OCI-LY3 (cell line): ENCODE measurements at regions not wholly inside any gene's neighbourhood (a gene's known extent, or its start where the extent isn't known, plus 50 kb on each side); places are given as distances from the start of the nearest gene placed in this dataset.

ENCODE experiments used
- H2AFZ ChIP-seq: fragments of 200-600, 300-600 bp; shearing (Covaris generic); 2 replicates; pipeline ENCODE4 v1.6.0; 2014; ENCODE audit warnings: antibody characterized with exemption, low read depth, low read length
- H3K27ac ChIP-seq: fragments of 200-600, 300-600 bp; sonication (generic); 2 replicates; pipeline ENCODE4 v1.5.1; 2014; ENCODE audit warnings: mild to moderate bottlenecking, low read length, moderate library complexity, mixed read lengths
- H3K27me3 ChIP-seq: fragments of 200-600, 300-600 bp; sonication (generic); 2 replicates; pipeline ENCODE4 v1.6.1; 2014; ENCODE audit warnings: low read depth, low read length, mixed read lengths
- H3K36me3 ChIP-seq: fragments of 200-600, 300-600 bp; sonication (generic); replicated peaks from 2 replicates; pipeline ENCODE3; 2014; ENCODE audit warnings: low read depth, low read length, mixed read lengths
- H3K4me1 ChIP-seq: fragments of 300-600, 200-600 bp; sonication (generic); 2 replicates; pipeline ENCODE4 v1.6.1; 2014; ENCODE audit warnings: low read length, mixed read lengths
- H3K4me2 ChIP-seq: fragments of 200-600, 300-600 bp; sonication (generic); 2 replicates; pipeline ENCODE4 v1.6.1; 2014; ENCODE audit warnings: low read length, mixed read lengths
- H3K4me3 ChIP-seq: fragments of 300-600, 200-600 bp; sonication (generic); 2 replicates; pipeline ENCODE4 v1.5.1; 2014; ENCODE audit warnings: antibody characterized with exemption, mild to moderate bottlenecking, low read length, moderate library complexity
- H3K79me2 ChIP-seq: fragments of 300-600, 200-600 bp; shearing (Covaris generic); 2 replicates; pipeline ENCODE4 v1.6.1; 2014; ENCODE audit warnings: mild to moderate bottlenecking, low read length, mixed read lengths
- H3K9ac ChIP-seq: fragments of 300-600, 200-600 bp; shearing (Covaris generic); 2 replicates; pipeline ENCODE4 v1.6.0; 2014; ENCODE audit warnings: mild to moderate bottlenecking, low read length, moderate library complexity
- H3K9me3 ChIP-seq: fragments of 200-600, 300-600 bp; shearing (Covaris generic); 2 replicates; pipeline ENCODE4 v1.6.1; 2014; ENCODE audit warnings: low read length, mixed read lengths; ENCODE audit not compliant: insufficient read depth
- H4K20me1 ChIP-seq: fragments of 200-600, 300-600 bp; sonication (generic); 2 replicates; pipeline ENCODE4 v1.6.1; 2016; ENCODE audit warnings: low read length, mixed read lengths; ENCODE audit not compliant: insufficient read depth
- EZH2phosphoT487 ChIP-seq: fragments of 200-600 bp; shearing (Covaris generic); IDR thresholded peaks from 2 replicates; pipeline ENCODE4 v1.6.1; 2018; ENCODE audit warnings: antibody characterized with exemption, mixed run types, low read depth
- TF ChIP-seq, protein P1 (sequence below): fragments of 200-600, 300-600 bp; sonication (generic); IDR thresholded peaks from 2 replicates; pipeline ENCODE4 v1.5.1; 2014; ENCODE audit warnings: antibody characterized with exemption, low read length, low read depth

DNA sequence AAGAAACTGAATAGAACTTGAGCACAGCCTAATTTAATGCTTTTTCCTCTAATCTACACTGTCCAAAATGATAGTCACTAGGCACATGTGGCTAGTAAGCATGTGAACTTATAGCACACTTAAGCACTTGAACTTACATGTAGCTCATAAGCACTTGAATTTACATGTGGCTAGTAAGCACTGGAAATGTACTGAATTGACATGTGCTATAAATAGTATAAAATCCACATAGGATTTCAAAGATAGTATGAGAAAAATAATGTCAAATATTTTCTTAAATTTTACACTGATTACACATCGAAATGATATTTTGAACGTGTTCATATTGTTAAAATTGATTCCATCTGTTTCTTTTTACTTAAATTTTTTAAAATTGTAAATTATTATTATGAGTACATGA lies 167.3 kb downstream of the CARTPT start:
- Histone ChIP-seq H2AFZ (no peak overlapping the region), H3K36me3 (no peaks in the 10 kb centered on the region), H3K9ac (no peak overlapping the region), H3K4me3 (no peak overlapping the region), H3K27ac (no peak overlapping the region), H3K4me2 (no peak overlapping the region), H3K27me3 (no peaks in the 10 kb centered on the region), H4K20me1 (no peaks in the 10 kb centered on the region), H3K79me2 (no peaks in the 10 kb centered on the region), H3K9me3 (no peaks in the 10 kb centered on the region), H3K4me1 (peaks cover 3% of the 10 kb centered on the region; the same call in 1 of the 2 replicates)
- TF ChIP-seq, protein P1, sequence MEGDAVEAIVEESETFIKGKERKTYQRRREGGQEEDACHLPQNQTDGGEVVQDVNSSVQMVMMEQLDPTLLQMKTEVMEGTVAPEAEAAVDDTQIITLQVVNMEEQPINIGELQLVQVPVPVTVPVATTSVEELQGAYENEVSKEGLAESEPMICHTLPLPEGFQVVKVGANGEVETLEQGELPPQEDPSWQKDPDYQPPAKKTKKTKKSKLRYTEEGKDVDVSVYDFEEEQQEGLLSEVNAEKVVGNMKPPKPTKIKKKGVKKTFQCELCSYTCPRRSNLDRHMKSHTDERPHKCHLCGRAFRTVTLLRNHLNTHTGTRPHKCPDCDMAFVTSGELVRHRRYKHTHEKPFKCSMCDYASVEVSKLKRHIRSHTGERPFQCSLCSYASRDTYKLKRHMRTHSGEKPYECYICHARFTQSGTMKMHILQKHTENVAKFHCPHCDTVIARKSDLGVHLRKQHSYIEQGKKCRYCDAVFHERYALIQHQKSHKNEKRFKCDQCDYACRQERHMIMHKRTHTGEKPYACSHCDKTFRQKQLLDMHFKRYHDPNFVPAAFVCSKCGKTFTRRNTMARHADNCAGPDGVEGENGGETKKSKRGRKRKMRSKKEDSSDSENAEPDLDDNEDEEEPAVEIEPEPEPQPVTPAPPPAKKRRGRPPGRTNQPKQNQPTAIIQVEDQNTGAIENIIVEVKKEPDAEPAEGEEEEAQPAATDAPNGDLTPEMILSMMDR = no peak
- TF ChIP-seq EZH2phosphoT487 = no peak

DNA sequence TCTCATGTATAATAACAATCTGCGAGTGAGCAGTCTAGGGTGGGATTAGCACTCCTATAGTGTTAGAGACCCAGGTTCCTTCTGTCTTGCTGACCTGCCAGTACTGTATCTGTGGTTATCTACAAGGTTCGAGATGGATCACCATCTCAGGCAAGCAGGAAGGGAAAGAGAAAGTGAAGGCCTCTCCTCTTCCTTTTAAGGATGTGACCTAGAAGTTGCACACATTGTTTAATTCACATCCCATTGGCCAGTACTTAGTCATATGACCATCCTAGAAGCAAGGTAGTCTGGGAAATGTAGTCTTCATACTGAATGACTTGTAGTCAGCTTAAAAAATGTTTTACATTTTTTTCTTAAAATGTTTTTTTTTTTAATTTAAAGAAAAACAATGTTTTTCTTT lies 168.6 kb downstream of the CARTPT start:
- peak overlapping the region; percentile 79 for H3K4me2 ChIP-seq
- H4K20me1 ChIP-seq = no peaks in the 10 kb centered on the region
- H3K79me2 ChIP-seq = no peaks in the 10 kb centered on the region
- H3K9ac ChIP-seq = peak overlapping the region; percentile 49; the same call in 1 of the 2 replicates
- peak overlapping the region; percentile 86 for H2AFZ ChIP-seq
- peaks cover 3% of the 10 kb centered on the region; the same call in 1 of the 2 replicates for H3K4me1 ChIP-seq
- no peaks in the 10 kb centered on the region for H3K9me3 ChIP-seq
- H3K4me3 ChIP-seq = peak overlapping the region; percentile 72
- H3K36me3 ChIP-seq = no peaks in the 10 kb centered on the region
- no peaks in the 10 kb centered on the region for H3K27me3 ChIP-seq
- H3K27ac ChIP-seq = peak overlapping the region; percentile 20; the same call in 1 of the 2 replicates
- no peak for TF ChIP-seq EZH2phosphoT487
- TF ChIP-seq, protein P1 = no peak

DNA sequence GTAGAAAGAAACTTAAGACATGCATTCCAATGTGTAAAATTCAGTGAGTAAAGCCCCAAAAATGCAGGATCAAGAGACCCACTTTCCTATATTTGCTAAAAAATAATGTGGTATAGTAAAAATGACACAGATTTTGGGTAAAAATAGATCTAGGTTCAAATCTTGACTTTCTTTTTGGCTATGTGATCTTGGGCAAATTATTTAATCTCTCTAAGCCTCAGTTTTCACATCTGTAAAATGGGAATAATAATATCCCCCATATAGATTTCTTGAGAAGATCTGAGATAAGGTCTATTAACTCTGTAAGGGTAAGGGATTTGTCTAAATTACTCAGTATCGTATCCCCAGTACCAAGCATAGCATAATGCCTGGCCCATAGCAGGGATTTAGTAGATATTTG lies 172.3 kb downstream of the CARTPT start:
- H3K9ac ChIP-seq = no peak overlapping the region
- peaks cover under 1% of the 10 kb centered on the region; the same call in 1 of the 2 replicates for H3K4me1 ChIP-seq
- no peak overlapping the region for H3K4me2 ChIP-seq
- no peaks in the 10 kb centered on the region for H3K9me3 ChIP-seq
- H3K4me3 ChIP-seq = no peak overlapping the region
- H3K27me3 ChIP-seq = no peaks in the 10 kb centered on the region
- H3K79me2 ChIP-seq = no peaks in the 10 kb centered on the region
- no peaks in the 10 kb centered on the region for H4K20me1 ChIP-seq
- H3K36me3 ChIP-seq = no peaks in the 10 kb centered on the region
- H3K27ac ChIP-seq = no peak overlapping the region
- TF ChIP-seq EZH2phosphoT487 = no peak
- TF ChIP-seq, protein P1 = no peak
- no peak overlapping the region for H2AFZ ChIP-seq

DNA sequence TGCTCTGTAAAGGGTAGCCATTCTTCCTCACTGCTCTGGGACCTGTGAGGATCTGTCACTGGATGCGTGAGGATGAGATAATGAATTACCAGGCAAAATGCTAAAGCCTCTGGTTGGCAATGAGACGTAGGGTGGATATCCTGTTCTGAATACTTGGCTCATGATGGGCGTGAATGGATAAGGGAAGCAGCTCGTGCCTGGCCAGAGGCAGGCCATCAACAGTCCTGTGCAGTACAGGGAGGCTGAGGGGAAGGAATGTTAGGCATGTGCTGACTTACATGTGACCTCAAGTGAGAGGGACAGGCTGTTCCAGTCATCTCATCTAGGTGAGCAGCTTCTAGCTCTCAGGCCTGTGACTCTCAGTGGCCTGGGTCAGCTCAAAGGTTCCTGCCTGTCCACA lies 172.8 kb downstream of the CARTPT start:
- H3K79me2 ChIP-seq = no peaks in the 10 kb centered on the region
- no peak for TF ChIP-seq EZH2phosphoT487
- TF ChIP-seq, protein P1 = no peak
- H3K27ac ChIP-seq = no peak overlapping the region
- no peak overlapping the region for H3K4me2 ChIP-seq
- no peak overlapping the region for H2AFZ ChIP-seq
- H3K4me1 ChIP-seq = no peaks in the 10 kb centered on the region; the same call in 1 of the 2 replicates
- H3K27me3 ChIP-seq = no peaks in the 10 kb centered on the region
- H3K36me3 ChIP-seq = no peaks in the 10 kb centered on the region
- H4K20me1 ChIP-seq = no peaks in the 10 kb centered on the region
- H3K9me3 ChIP-seq = no peaks in the 10 kb centered on the region
- H3K9ac ChIP-seq = no peak overlapping the region
- H3K4me3 ChIP-seq = no peak overlapping the region
